Fibroblast of villous mesenchyme (primary cell): ENCODE measurements at regions not wholly inside any gene's neighbourhood (a gene's known extent, or its start where the extent isn't known, plus 50 kb on each side); places are given as distances from the start of the nearest gene placed in this dataset.
"Not testable (repeated sequence)": the region's sequence is repeated elsewhere in the genome, so short reads cannot be mapped to it uniquely, and the experiment has no call there.

ENCODE experiments used
- DNase-seq: peaks from one replicate; pipeline ENCODE4 v3.0.0-alpha.2; 2010; ENCODE audit warnings: low read depth
- H3K4me3 ChIP-seq: 2 replicates; pipeline ENCODE4 v1.5.1; 2011; ENCODE audit warnings: low read depth, mild to moderate bottlenecking, low read length
- CTCF ChIP-seq: IDR thresholded peaks from 2 replicates; pipeline ENCODE4 v1.5.1; 2012; ENCODE audit warnings: low read depth, mild to moderate bottlenecking, low read length; ENCODE audit not compliant: insufficient read depth

- DNase-seq, result no peak
- no peak for TF ChIP-seq CTCF
- H3K4me3 ChIP-seq, result no peak overlapping the region
Measured at GRCh38 chr13:58698531-58698930, 1067.0 kb downstream of the PCDH17 start.

- no peak overlapping the region for H3K4me3 ChIP-seq
- no peak for DNase-seq
- TF ChIP-seq CTCF, result no peak
Measured at GRCh38 chr13:58704953-58705352, 1073.4 kb downstream of the PCDH17 start.

- no peak overlapping the region for H3K4me3 ChIP-seq
- DNase-seq, result no peak
- no peak for TF ChIP-seq CTCF
Measured at GRCh38 chr13:58706421-58706820, 1074.9 kb downstream of the PCDH17 start.

GRCh38 chr13:58712191-58712590, 1080.6 kb downstream of the PCDH17 start:
- DNase-seq, result no peak
- no peak for TF ChIP-seq CTCF
- H3K4me3 ChIP-seq, result no peak overlapping the region

GRCh38 chr13:58714016-58714415, 1082.5 kb downstream of the PCDH17 start:
- not testable (repeated sequence) for DNase-seq, H3K4me3 ChIP-seq

GRCh38 chr13:58721273-58721672, 1089.7 kb downstream of the PCDH17 start:
- DNase-seq, result no peak
- TF ChIP-seq CTCF, result no peak
- H3K4me3 ChIP-seq, result no peak overlapping the region

- H3K4me3 ChIP-seq, result no peak overlapping the region
- DNase-seq, result no peak
- TF ChIP-seq CTCF, result no peak
Measured at GRCh38 chr13:58728126-58728525, 1096.6 kb downstream of the PCDH17 start.
